RWPE1 (cell line): ENCODE measurements at regions not wholly inside any gene's neighbourhood (a gene's known extent, or its start where the extent isn't known, plus 50 kb on each side); places are given as distances from the start of the nearest gene placed in this dataset.

Experiments
- CTCF ChIA-PET: fragments of 350-600 bp; sonication (Branson Sonifier 250); formaldehyde crosslinking; extraction: SDS; loops from one replicate; lab custom pipeline; 2021; lab: Yijun Ruan, JAX
- POLR2A ChIA-PET: fragments of 400-600 bp; formaldehyde crosslinking; extraction: SDS; loops from one replicate; lab custom pipeline; 2020; ENCODE audit warnings: antibody characterized with exemption; ENCODE audit not compliant: low non-redundant PET; lab: Yijun Ruan, JAX
- DNase-seq: peaks from one replicate; pipeline ENCODE4 v3.0.0; 2012; ENCODE audit warnings: low spot score
- H3K27ac ChIP-seq: fragments of 450-650 bp; 2 replicates; pipeline ENCODE4 v1.5.1; 2017
- CTCF ChIP-seq: fragments of 450-650 bp; conservative IDR thresholded peaks from 2 replicates; pipeline ENCODE4 v1.5.1; 2017; ENCODE audit warnings: low read depth, mild to moderate bottlenecking

- CTCF ChIA-PET: no interaction called here
- POLR2A ChIA-PET: no interaction called here
- DNase-seq: no peak
- no peak overlapping the region for H3K27ac ChIP-seq
- TF ChIP-seq CTCF: no peak
Observed at GRCh38 chr3:22746221-22746620, 456.9 kb upstream of the UBE2E2 start.

DNA sequence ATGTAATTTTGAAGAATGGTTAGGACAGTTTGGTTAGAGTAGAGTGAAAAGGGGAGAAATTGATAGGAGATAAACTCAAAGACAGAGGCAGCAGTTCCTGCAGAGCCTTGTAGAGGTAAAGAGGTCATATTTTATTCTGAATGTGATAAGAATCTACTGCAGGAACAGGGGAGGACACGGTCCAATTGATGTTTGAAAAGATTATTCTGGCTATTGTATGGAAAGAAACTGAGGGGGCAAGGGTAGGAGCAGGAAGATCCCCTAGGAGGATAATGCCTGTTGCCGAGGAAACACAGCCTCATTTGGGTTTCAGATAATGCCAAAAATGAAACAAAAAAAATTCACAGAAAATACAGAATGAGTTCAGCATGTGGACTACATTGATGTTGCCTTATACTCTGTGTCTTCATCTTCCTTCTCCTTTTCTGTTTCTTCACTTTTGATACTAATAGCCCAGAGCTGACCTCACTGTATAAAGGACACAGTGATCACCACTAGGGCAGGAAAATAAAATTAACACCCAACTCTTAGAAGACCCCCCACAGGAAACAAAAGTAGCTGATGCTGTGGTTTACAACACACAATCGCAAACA lies 454.6 kb upstream of the UBE2E2 start:
- DNase-seq: no peak
- no peak for TF ChIP-seq CTCF
- no peak overlapping the region for H3K27ac ChIP-seq
- ChIA-PET CTCF (no interaction called here), POLR2A (no interaction called here)

DNA sequence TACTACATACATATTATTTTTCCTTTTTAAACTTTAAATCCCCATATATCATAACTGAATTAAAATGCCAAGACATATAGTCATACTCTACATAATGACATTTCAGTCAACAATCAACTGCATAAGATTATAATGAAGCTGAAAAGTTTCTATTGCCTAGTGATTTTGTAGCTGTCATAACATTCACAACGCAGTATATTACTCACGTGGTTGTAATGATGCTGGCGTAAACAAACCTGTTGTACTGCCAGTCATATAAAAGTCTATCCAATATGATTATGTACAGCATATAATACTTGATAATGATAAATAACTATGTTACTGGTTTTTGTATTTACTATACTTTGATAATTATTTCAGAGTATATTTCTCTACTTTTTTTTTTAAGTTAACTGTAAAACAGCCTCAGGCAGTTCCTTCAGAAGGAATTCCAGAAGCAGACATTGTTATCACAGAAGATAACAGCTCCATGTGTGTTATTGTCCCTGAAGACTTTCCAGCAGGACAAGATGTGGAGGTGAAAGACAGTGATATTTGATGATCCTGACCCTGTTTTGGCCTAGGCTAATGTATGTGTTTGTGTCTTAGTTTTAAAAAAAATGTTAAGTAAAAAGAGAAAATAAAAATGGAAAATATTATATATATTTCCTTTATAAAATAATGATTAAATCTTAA lies 443.4 kb upstream of the UBE2E2 start:
- ChIA-PET POLR2A (no interaction called here), CTCF (no interaction called here)
- no peak for TF ChIP-seq CTCF
- no peak for DNase-seq
- H3K27ac ChIP-seq: no peak overlapping the region

DNA sequence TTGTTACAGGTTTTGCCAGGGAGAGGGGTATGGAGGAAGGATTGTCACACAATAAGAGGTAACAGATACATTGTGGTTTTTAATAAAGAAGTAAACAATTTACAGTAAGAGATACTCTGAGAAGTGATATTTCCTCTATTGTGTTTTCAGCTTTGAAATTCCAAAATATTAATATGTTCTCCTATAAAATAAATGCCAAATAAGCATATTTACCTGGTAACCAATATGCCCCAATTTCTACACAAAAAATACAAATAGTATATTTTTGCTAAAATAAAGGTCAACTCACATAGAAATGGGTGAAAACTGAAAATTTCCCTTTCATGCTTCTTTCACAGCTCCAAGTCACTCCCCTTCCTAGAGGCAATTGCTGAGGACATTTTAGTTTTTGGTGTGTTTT lies 437.4 kb upstream of the UBE2E2 start:
- ChIA-PET POLR2A (no interaction called here), CTCF (no interaction called here)
- TF ChIP-seq CTCF: no peak
- DNase-seq: no peak
- no peak overlapping the region for H3K27ac ChIP-seq

DNA sequence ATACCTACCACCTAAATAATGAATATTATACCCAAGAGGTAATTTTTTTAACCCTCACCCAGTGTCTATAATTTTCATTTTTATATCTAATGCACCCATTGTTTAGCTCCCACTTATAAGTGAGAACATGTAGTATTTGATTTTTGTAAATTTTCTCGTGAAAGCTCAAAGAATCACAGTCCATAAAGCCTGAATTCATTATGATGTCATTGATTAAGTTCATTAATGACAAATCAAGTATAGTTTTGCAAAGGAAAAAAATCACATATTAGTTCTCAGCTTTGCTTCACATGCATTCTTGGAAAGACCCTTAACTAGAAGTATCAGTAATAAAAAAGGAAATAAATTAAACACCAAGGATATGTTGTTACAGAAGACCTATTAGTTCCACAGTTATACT lies 425.3 kb upstream of the UBE2E2 start:
- no peak for TF ChIP-seq CTCF
- no peak for DNase-seq
- H3K27ac ChIP-seq: no peak overlapping the region
- ChIA-PET CTCF (no interaction called here), POLR2A (no interaction called here)

DNA sequence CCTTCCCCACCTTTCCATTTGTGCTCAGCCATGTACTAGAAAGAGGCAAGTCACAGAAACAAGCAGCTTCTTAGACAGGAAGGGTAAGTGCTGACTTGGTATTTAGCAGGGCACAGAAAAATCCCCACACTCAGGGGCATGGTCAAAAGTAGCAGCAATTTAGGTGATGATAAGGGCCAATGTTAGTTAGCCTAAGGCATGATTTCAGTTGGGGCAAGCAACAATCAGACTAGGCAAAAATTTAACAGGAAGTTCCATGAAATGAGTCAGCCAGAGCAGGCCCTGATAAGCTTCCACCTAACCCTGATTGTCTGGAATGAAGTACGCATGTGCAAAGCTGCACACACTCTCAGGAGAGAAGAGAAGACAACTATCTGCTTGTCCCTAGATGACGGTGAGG lies 423.4 kb upstream of the UBE2E2 start:
- no peak overlapping the region for H3K27ac ChIP-seq
- peak; percentile 9 for DNase-seq
- ChIA-PET POLR2A (no interaction called here), CTCF (no interaction called here)
- TF ChIP-seq CTCF: no peak
